ENCODE measurements at regions not wholly inside any gene's neighbourhood (a gene's known extent, or its start where the extent isn't known, plus 50 kb on each side); places are given as distances from the start of the nearest gene placed in this dataset.

DNA sequence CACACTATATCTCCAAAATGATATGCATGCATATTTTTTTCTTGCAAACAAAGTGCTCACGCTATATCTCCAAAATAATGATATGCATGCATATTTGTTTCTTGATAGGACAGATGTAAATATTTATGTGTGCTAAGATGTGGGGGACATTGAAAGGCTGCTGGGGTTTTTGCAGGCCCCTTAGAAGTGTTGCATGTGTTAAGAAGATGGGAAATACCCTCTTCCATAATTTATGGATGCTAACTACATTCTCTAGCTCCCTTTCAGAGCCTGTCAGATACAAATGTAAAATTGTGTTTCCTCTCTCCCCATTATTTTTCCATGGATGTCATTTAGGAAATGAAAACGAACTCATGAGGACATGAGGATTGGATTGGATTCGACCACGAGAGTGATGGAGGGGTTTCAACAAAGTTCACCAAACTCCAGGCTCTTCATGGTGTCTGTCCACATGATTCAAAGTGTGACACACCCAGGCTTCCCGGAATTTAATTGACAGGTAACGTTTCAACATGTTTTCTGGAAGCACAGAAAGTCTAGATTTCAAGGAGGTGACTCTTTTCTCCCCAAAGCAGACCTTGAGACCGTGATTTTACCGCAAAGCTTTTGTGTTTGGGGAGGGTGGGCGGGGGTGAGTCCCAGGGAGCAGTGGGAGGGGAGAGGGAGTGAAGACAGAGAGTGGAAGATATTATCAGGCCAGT lies 94.4 kb upstream of the CD99 start:
- TF ChIP-seq, protein P1, sequence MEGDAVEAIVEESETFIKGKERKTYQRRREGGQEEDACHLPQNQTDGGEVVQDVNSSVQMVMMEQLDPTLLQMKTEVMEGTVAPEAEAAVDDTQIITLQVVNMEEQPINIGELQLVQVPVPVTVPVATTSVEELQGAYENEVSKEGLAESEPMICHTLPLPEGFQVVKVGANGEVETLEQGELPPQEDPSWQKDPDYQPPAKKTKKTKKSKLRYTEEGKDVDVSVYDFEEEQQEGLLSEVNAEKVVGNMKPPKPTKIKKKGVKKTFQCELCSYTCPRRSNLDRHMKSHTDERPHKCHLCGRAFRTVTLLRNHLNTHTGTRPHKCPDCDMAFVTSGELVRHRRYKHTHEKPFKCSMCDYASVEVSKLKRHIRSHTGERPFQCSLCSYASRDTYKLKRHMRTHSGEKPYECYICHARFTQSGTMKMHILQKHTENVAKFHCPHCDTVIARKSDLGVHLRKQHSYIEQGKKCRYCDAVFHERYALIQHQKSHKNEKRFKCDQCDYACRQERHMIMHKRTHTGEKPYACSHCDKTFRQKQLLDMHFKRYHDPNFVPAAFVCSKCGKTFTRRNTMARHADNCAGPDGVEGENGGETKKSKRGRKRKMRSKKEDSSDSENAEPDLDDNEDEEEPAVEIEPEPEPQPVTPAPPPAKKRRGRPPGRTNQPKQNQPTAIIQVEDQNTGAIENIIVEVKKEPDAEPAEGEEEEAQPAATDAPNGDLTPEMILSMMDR (IDR thresholded peaks at IDR 0.05) = no peak
- TF ChIP-seq POLR2AphosphoS5 (IDR thresholded peaks at IDR 0.05) (no peak), POLR2A (IDR thresholded peaks at IDR 0.05; ENCODE audit: low read depth) (no peak), EP300 (IDR thresholded peaks at IDR 0.05) (no peak)

Measured in esophagus muscularis mucosa (tissue), 4 donors.